K562 (cell line): ENCODE measurements at regions not wholly inside any gene's neighbourhood (a gene's known extent, or its start where the extent isn't known, plus 50 kb on each side); places are given as distances from the start of the nearest gene placed in this dataset.

Experiments used
- ATAC-seq: fragments of 200-7000 bp; cut with Tn5 transposase; 3 replicates; pipeline ENCODE4 v1.9.1; 2020; ENCODE audit warnings: moderate library complexity
- BruUV-seq: library from RNA; stranded (reverse); fragments of 400-500 nt; replicated peaks from 2 replicates; lab custom pipeline; 2021; lab: Mats Ljungman, UMichigan
- CTCF ChIA-PET: fragments of 300-600 bp; formaldehyde crosslinking; extraction: SDS; loops from one replicate; lab custom pipeline; 2021; ENCODE audit warnings: low intra/inter-chr PET ratio; lab: Yijun Ruan, JAX
- POLR2A ChIA-PET: fragments of 300-600, 350-650 bp; sonication (Branson Sonifier 250); formaldehyde crosslinking; extraction: SDS; loops from one replicate; lab custom pipeline; 2021; ENCODE audit warnings: antibody characterized with exemption, inconsistent platforms; lab: Yijun Ruan, JAX
- DNase-seq, 4 experiments: peaks; one replicate each; pipeline versions ENCODE4 v3.0.0 to v3.0.0-alpha.2; 2011 to 2018; ENCODE audit warnings: low spot score in 3 of 4, mixed read lengths in 3 of 4; ENCODE audit errors: extremely low read depth in 1 of 4
- FAIRE-seq: peaks from 2 replicates; lab custom pipeline; 2011; peaks lifted over from hg19 to GRCh38; lab: Jason Lieb, UNC
- H2AFZ ChIP-seq: 2 replicates; pipeline ENCODE4 v1.6.0; 2011; ENCODE audit warnings: low read depth, low read length, control low read depth, inconsistent platforms
- H3K27ac ChIP-seq: fragments of 200-600 bp; 3 replicates; pipeline ENCODE4 v1.8.0; 2011; ENCODE audit warnings: low read depth, mild to moderate bottlenecking, control low read depth, inconsistent platforms, low read length, moderate library complexity, mixed read lengths; ENCODE audit errors: extremely low read depth
- H3K27me3 ChIP-seq, 2 experiments: fragments of 300-600 bp in 1 of 2; 2 replicates in 1 of 2; 3 replicates in 1 of 2; pipeline versions ENCODE4 v1.6.0 to v1.8.0; 2011; ENCODE audit warnings: inconsistent platforms in 2 of 2, low read length in 2 of 2, mild to moderate bottlenecking in 1 of 2, mixed read lengths in 1 of 2, moderate library complexity in 1 of 2; ENCODE audit not compliant: control insufficient read depth in 2 of 2, insufficient read depth in 2 of 2
- H3K36me3 ChIP-seq: fragments of 300-600 bp; 3 replicates; pipeline ENCODE4 v1.8.0; 2011; ENCODE audit warnings: mild to moderate bottlenecking, low read length, inconsistent platforms; ENCODE audit not compliant: control insufficient read depth, insufficient read depth
- H3K4me1 ChIP-seq, 2 experiments: fragments of 200-600 bp in 1 of 2; replicated peaks in 1 of 2; 2 replicates in 1 of 2; 3 replicates in 1 of 2; pipeline versions ENCODE4 v1.5.1 to v1.8.0; 2011; ENCODE audit warnings: inconsistent platforms in 2 of 2, low read length in 2 of 2, mild to moderate bottlenecking in 1 of 2, mixed read lengths in 1 of 2, moderate library complexity in 1 of 2; ENCODE audit not compliant: control insufficient read depth in 2 of 2, insufficient read depth in 2 of 2
- H3K4me2 ChIP-seq: 2 replicates; pipeline ENCODE4 v1.6.1; 2011; ENCODE audit warnings: low read length, control low read depth, inconsistent platforms, mixed read lengths; ENCODE audit not compliant: insufficient read depth
- H3K4me3 ChIP-seq: fragments of 200-600 bp; sonication (generic), shearing (Covaris generic); 2 replicates; pipeline ENCODE4 v1.5.1; 2016; ENCODE audit warnings: control low read depth, inconsistent platforms
- H3K79me2 ChIP-seq: fragments of 200-600 bp; 3 replicates; pipeline ENCODE4 v1.8.0; 2011; ENCODE audit warnings: low read length, inconsistent platforms; ENCODE audit not compliant: control insufficient read depth, insufficient read depth
- H3K9ac ChIP-seq, 2 experiments: 2 replicates each; pipeline versions ENCODE4 v1.6.0 to v1.6.1; 2011; ENCODE audit warnings: low read depth in 2 of 2, low read length in 2 of 2, control low read depth in 1 of 2, inconsistent platforms in 1 of 2, mild to moderate bottlenecking in 1 of 2, mixed read lengths in 1 of 2; ENCODE audit not compliant: insufficient read depth in 1 of 2
- H3K9me1 ChIP-seq: one replicate; pipeline ENCODE4 v1.6.0; 2011; ENCODE audit warnings: inconsistent platforms, mild to moderate bottlenecking, low read length, moderate library complexity; ENCODE audit not compliant: control insufficient read depth, insufficient read depth
- H3K9me3 ChIP-seq: replicated peaks from 2 replicates; pipeline ENCODE4 v1.5.1; 2011; ENCODE audit warnings: low read depth, low read length, inconsistent platforms; ENCODE audit not compliant: control insufficient read depth, insufficient read depth
- H4K20me1 ChIP-seq: replicated peaks from 2 replicates; pipeline ENCODE4 v1.6.1; 2011; ENCODE audit warnings: low read length, inconsistent platforms, mixed read lengths; ENCODE audit not compliant: control insufficient read depth, insufficient read depth
- CCNT2 ChIP-seq: IDR thresholded peaks from 2 replicates; pipeline ENCODE4 v1.6.1; 2011; ENCODE audit warnings: borderline replicate concordance, low read depth, mild to moderate bottlenecking, moderate library complexity, mixed read lengths, low read length; ENCODE audit not compliant: insufficient read length; ENCODE audit errors: extremely low read depth
- GABPB1 ChIP-seq: sonication (generic); formaldehyde crosslinking; IDR thresholded peaks from 2 replicates; pipeline ENCODE4 v1.8.0; 2022; ENCODE audit warnings: mild to moderate bottlenecking, missing genetic modification reagents
- ZBTB11 ChIP-seq, 3 experiments: fragments of 200-800 bp in 1 of 3; fragments of 250-450 bp in 1 of 3; fragments of 450-650 bp in 1 of 3; sonication (Bioruptor Pico) in 1 of 3; sonication (Bioruptor generic) in 1 of 3; formaldehyde crosslinking in 1 of 3; IDR thresholded peaks; 2 replicates each; pipeline versions ENCODE4 v1.6.1 to v1.8.0; 2016 to 2022; ENCODE audit warnings: mild to moderate bottlenecking in 2 of 3, missing genetic modification characterization in 2 of 3, missing compliant biosample characterization in 1 of 3, moderate library complexity in 1 of 3
- in situ Hi-C: fragments of 300-500 bp; cut with MboI; formaldehyde crosslinking; loops from 4 replicates; pipeline ENCODE4 v1.15.0; 2018; ENCODE audit warnings: inconsistent platforms, mixed read lengths
- intact Hi-C: fragments of 100-400 bp; cut with micrococcal nuclease; formaldehyde crosslinking; loops from 2 replicates; pipeline ENCODE4 v1.14.2; 2022

DNA sequence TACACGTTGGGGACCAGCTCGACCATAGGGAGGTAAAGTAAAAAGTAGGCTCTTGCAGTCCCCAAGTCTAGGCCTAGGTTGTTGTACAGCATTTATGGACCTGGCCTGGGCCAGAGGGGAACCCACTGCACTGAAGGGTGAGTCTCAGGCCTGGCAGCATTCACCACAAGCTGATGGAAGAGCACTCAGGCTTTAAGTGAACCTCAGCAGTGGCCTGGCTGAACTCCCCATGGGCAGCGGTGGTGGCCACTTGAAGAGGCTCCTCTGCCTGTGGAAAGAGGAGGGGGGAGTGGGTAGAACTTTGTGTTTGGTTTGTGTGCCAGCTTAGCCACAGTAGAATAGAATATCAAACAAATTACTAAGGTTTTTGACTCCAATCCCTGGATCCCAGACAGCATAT lies 176.2 kb upstream of the PRMT6 start (continued):
- no peak for TF ChIP-seq GABPB1 (CRISPR knock-in tag)
- TF ChIP-seq, all 486 proteins: peak for 0

- H3K4me2 ChIP-seq = no peak overlapping the region
- no peak for FAIRE-seq
- no peak overlapping the region for H3K9ac ChIP-seq
- H3K4me1 ChIP-seq = no peaks in the 10 kb centered on the region
- H4K20me1 ChIP-seq = no peaks in the 10 kb centered on the region
- TF ChIP-seq ZBTB11 (CRISPR knock-in tag; IDR thresholded peaks at IDR 0.05) (peak in 1 of 3 experiments; percentile 66; a peak in 2 of 6 replicates), CCNT2 (no peak)
- H3K4me3 ChIP-seq = no peak overlapping the region
- ChIA-PET POLR2A (no interaction called here), CTCF (no interaction called here)
- intact Hi-C loops (no loop called here), in situ Hi-C loops (no loop called here)
- H3K27me3 ChIP-seq = no peaks in the 10 kb centered on the region
- no TSS peak for BruUV-seq
- H3K36me3 ChIP-seq = no peaks in the 10 kb centered on the region
- no peak for DNase-seq
- no peak overlapping the region for H2AFZ ChIP-seq
- H3K9me3 ChIP-seq = no peaks in the 10 kb centered on the region; the same call in 1 of the 2 replicates
- H3K27ac ChIP-seq = no peak overlapping the region
- no peaks in the 10 kb centered on the region for H3K9me1 ChIP-seq
- no peaks in the 10 kb centered on the region for H3K79me2 ChIP-seq
- no peak for ATAC-seq
Observed at GRCh38 chr1:106883208-106883607, 173.3 kb upstream of the PRMT6 start.
